ENCODE measurements at regions not wholly inside any gene's neighbourhood (a gene's known extent, or its start where the extent isn't known, plus 50 kb on each side); places are given as distances from the start of the nearest gene placed in this dataset.

GRCh38 chr9:17927616-17928015 is 348.8 kb downstream of the SH3GL2 start:
- Histone ChIP-seq H4K8ac (ENCODE audit: low read depth in 2 of 2, low read length in 2 of 2) (no peak overlapping the region), H3K4me1 (ENCODE audit: control insufficient read depth, insufficient read depth, low read length) (no peaks in the 10 kb centered on the region), H3K79me1 (ENCODE audit: low read depth in 1 of 2, low read length in 2 of 2) (no peaks in the 10 kb centered on the region), H2BK5ac (ENCODE audit: low read depth, low read length, poor library complexity, severe bottlenecking) (no peak overlapping the region), H3K36me3 (ENCODE audit: control insufficient read depth, insufficient read depth, low read length) (no peaks in the 10 kb centered on the region), H3K4ac (ENCODE audit: low read depth, low read length) (no peak overlapping the region), H3K9me1 (ENCODE audit: insufficient read depth, low read length) (no peaks in the 10 kb centered on the region), H3K23ac (ENCODE audit: low read depth, low read length) (no peak overlapping the region), H3K4me2 (ENCODE audit: low read depth, low read length) (no peak overlapping the region), H3K9ac (ENCODE audit: low read depth, low read length) (no peak overlapping the region), H2AK5ac (ENCODE audit: low read depth, low read length) (no peak overlapping the region), H3K4me3 (ENCODE audit: insufficient read depth, low read depth, low read length) (no peak overlapping the region), H3K14ac (replicated peaks; ENCODE audit: low read depth, low read length) (no peak overlapping the region), H3K18ac (ENCODE audit: low read depth, low read length) (no peak overlapping the region), H3K9me3 (ENCODE audit: control insufficient read depth, insufficient read depth, low read length) (no peaks in the 10 kb centered on the region), H3K56ac (ENCODE audit: extremely low read depth, insufficient read depth, low read length) (no peak overlapping the region), H4K5ac (ENCODE audit: low read depth, low read length) (no peak overlapping the region), H3K27ac (ENCODE audit: insufficient read depth, low read length) (no peak overlapping the region), H2AFZ (replicated peaks; ENCODE audit: low read length, poor library complexity) (no peak overlapping the region), H2BK15ac (ENCODE audit: low read depth, low read length) (no peak overlapping the region), H4K91ac (ENCODE audit: insufficient read depth, low read depth, low read length) (no peak overlapping the region), H3K27me3 (ENCODE audit: control insufficient read depth, insufficient read depth, low read length) (no peaks in the 10 kb centered on the region), H2BK20ac (ENCODE audit: low read depth, low read length) (no peak overlapping the region), H2AK9ac (replicated peaks; ENCODE audit: low read depth, low read length, poor library complexity) (no peak overlapping the region), H4K20me1 (ENCODE audit: insufficient read depth, low read length) (no peaks in the 10 kb centered on the region), H2BK120ac (ENCODE audit: low read depth, low read length) (no peak overlapping the region)
- POLR2A ChIA-PET (ENCODE audit: unreplicated experiment) = no interaction called here
- in situ Hi-C loops (cut with MboI; ENCODE audit: low sequenced_read_pairs) = no loop called here
- CTCF ChIA-PET = no interaction called here
- ATAC-seq (ENCODE audit: low read depth) (no peak), DNase-seq (no peak)
- intact Hi-C loops (cut with micrococcal nuclease) = no loop called here
- dilution Hi-C loops (cut with HindIII; ENCODE audit: low sequenced_read_pairs, unreplicated experiment) = no loop called here
- no peak for TF ChIP-seq MXI1 (IDR thresholded peaks at IDR 0.05; ENCODE audit: borderline replicate concordance, low read depth, low read length)
- no peak for TF ChIP-seq FOS (IDR thresholded peaks at IDR 0.05; ENCODE audit: low read depth, low read length)
- TF ChIP-seq CTCF (conservative IDR thresholded peaks at IDR 0.05; ENCODE audit: low read depth, low read length) = no peak
- TF ChIP-seq NFE2L2 (IDR thresholded peaks at IDR 0.05; ENCODE audit: low read depth, low read length) = no peak
- no peak for TF ChIP-seq POLR2A (IDR thresholded peaks at IDR 0.05; ENCODE audit: low read depth, low read length)
- TF ChIP-seq CEBPB (IDR thresholded peaks at IDR 0.05; ENCODE audit: low read depth, low read length) = no peak
- TF ChIP-seq SMC3 (IDR thresholded peaks at IDR 0.05; ENCODE audit: low read depth, low read length) = no peak
- no peak for TF ChIP-seq MAFK (IDR thresholded peaks at IDR 0.05; ENCODE audit: low read depth, low read length)
- BruUV-seq (replicated peaks) = no TSS peak
